A673 (cell line): ENCODE measurements at regions not wholly inside any gene's neighbourhood (a gene's known extent, or its start where the extent isn't known, plus 50 kb on each side); places are given as distances from the start of the nearest gene placed in this dataset.

Experiments used
- BruUV-seq: library from RNA; stranded (reverse); fragments of 400-500 nt; replicated peaks from 2 replicates; lab custom pipeline; 2021; lab: Mats Ljungman, UMichigan
- CTCF ChIA-PET: fragments of 300-600 bp; sonication (Branson Sonifier 250); formaldehyde crosslinking; loops from one replicate; lab custom pipeline; 2022; ENCODE audit warnings: antibody characterized with exemption; lab: Charles Lee
- POLR2A ChIA-PET: fragments of 300-600 bp; sonication (Branson Sonifier 250); formaldehyde crosslinking; loops from one replicate; lab custom pipeline; 2022; ENCODE audit warnings: antibody characterized with exemption; ENCODE audit not compliant: low non-redundant PET; lab: Charles Lee
- DNase-seq: peaks from one replicate; pipeline ENCODE4 v3.0.0-alpha.2; 2015; ENCODE audit warnings: low spot score
- H3K27ac ChIP-seq: fragments of 200-600 bp; sonication (generic); 2 replicates; pipeline ENCODE4 v1.5.1; 2016; ENCODE audit warnings: mixed run types, low read depth, mild to moderate bottlenecking, mixed read lengths, antibody characterized with exemption, low read length; ENCODE audit not compliant: poor library complexity, severe bottlenecking
- H3K27me3 ChIP-seq: fragments of 200-600 bp; sonication (generic); replicated peaks from 2 replicates; pipeline ENCODE4 v1.6.1; 2017; ENCODE audit warnings: mixed run types, low read depth, mild to moderate bottlenecking, mixed read lengths, antibody characterized with exemption, low read length; ENCODE audit not compliant: insufficient read depth, poor library complexity
- H3K36me3 ChIP-seq: fragments of 200-600 bp; sonication (generic); 2 replicates; pipeline ENCODE4 v1.6.1; 2016; ENCODE audit warnings: mixed run types, mild to moderate bottlenecking, mixed read lengths, antibody characterized with exemption, low read length; ENCODE audit not compliant: insufficient read depth, poor library complexity, severe bottlenecking
- H3K4me1 ChIP-seq: fragments of 200-600 bp; sonication (generic); 2 replicates; pipeline ENCODE4 v1.6.1; 2017; ENCODE audit warnings: mixed run types, mild to moderate bottlenecking, mixed read lengths, antibody characterized with exemption, low read length; ENCODE audit not compliant: insufficient read depth, poor library complexity, severe bottlenecking
- H3K4me3 ChIP-seq: fragments of 200-600 bp; sonication (generic); 2 replicates; pipeline ENCODE4 v1.5.1; 2016; ENCODE audit warnings: low read depth, mixed run types, mild to moderate bottlenecking, mixed read lengths, low read length; ENCODE audit not compliant: poor library complexity, severe bottlenecking
- H3K9me3 ChIP-seq: fragments of 200-600 bp; sonication (generic); 2 replicates; pipeline ENCODE4 v1.6.1; 2016; ENCODE audit warnings: mixed run types, low read depth, mild to moderate bottlenecking, mixed read lengths, antibody characterized with exemption, low read length; ENCODE audit not compliant: poor library complexity, severe bottlenecking
- CTCF ChIP-seq: fragments of 300-800, 200-600 bp; sonication (generic); conservative IDR thresholded peaks from 2 replicates; pipeline ENCODE4 v1.5.1; 2017; ENCODE audit warnings: low read depth, mild to moderate bottlenecking, antibody characterized with exemption, low read length, moderate library complexity, mixed read lengths
- EZH2 ChIP-seq: fragments of 200-600 bp; sonication (generic); IDR thresholded peaks from 2 replicates; pipeline ENCODE4 v1.6.1; 2017; ENCODE audit warnings: borderline replicate concordance, low read depth, mild to moderate bottlenecking, mixed read lengths, antibody characterized with exemption, low read length; ENCODE audit not compliant: poor library complexity, severe bottlenecking
- intact Hi-C: fragments of 100-400 bp; cut with micrococcal nuclease; formaldehyde crosslinking; loops from one replicate; pipeline ENCODE4 v1.10.0; 2022; ENCODE audit not compliant: unreplicated experiment

GRCh38 chr15:94110476-94111130 is 120.8 kb upstream of the MCTP2 start:
- H3K9me3 ChIP-seq: no peaks in the 10 kb centered on the region
- H3K4me3 ChIP-seq: no peak overlapping the region
- CTCF ChIA-PET: interaction anchor here (0.5 kb wide), 1 partner anchor 251 kb away, joined by 7 read pairs; no protein-coding TSS in a partner anchor
- no peaks in the 10 kb centered on the region for H3K27me3 ChIP-seq
- TF ChIP-seq CTCF: no peak
- TF ChIP-seq EZH2: no peak
- H3K27ac ChIP-seq: no peak overlapping the region
- no peaks in the 10 kb centered on the region for H3K36me3 ChIP-seq
- POLR2A ChIA-PET: no interaction called here
- no peaks in the 10 kb centered on the region for H3K4me1 ChIP-seq
- intact Hi-C loops: no loop called here
- BruUV-seq: no TSS peak
- DNase-seq: no peak

DNA sequence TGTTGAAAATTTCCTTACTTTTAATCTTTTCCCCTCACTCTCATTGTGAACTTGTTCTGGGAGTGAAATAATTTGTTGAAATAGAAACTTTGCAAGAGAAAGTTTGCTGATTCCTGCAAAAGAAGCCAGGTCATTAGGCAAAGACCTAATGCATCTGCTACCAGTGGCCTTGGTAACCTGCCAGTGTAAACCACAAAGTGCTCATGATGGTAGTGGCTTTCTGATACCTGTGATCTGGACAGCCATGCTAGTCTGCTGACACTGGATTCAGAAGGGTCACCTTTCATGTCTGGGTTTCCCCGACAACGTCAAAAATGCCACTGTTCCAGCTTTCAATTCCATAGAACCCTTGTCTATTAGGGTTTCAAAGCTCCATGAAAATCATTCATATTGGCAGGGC is 123.7 kb upstream of the MCTP2 start:
- Histone ChIP-seq H3K4me3 (no peak overlapping the region), H3K36me3 (no peaks in the 10 kb centered on the region), H3K4me1 (no peaks in the 10 kb centered on the region), H3K27ac (no peak overlapping the region), H3K27me3 (no peaks in the 10 kb centered on the region), H3K9me3 (no peaks in the 10 kb centered on the region)
- ChIA-PET CTCF (interaction anchor here (1.0 kb wide), 1 partner anchor 1020 kb away, joined by 4 read pairs; no protein-coding TSS in a partner anchor), POLR2A (no interaction called here)
- BruUV-seq: no TSS peak
- TF ChIP-seq EZH2 (no peak), CTCF (no peak)
- no peak for DNase-seq
- intact Hi-C loops: no loop called here

- ChIA-PET POLR2A (no interaction called here), CTCF (no interaction called here)
- H3K9me3 ChIP-seq: no peaks in the 10 kb centered on the region
- H3K27ac ChIP-seq: no peak overlapping the region
- no peak overlapping the region for H3K4me3 ChIP-seq
- H3K36me3 ChIP-seq: no peaks in the 10 kb centered on the region
- intact Hi-C loops: no loop called here
- H3K27me3 ChIP-seq: no peaks in the 10 kb centered on the region
- BruUV-seq: no TSS peak
- TF ChIP-seq EZH2 (no peak), CTCF (no peak)
- DNase-seq: no peak
- no peaks in the 10 kb centered on the region for H3K4me1 ChIP-seq
These were observed 125.6 kb upstream of the MCTP2 start for GRCh38 chr15:94105760-94106159.
